HG03342 (cell line): ENCODE measurements at regions not wholly inside any gene's neighbourhood (a gene's known extent, or its start where the extent isn't known, plus 50 kb on each side); places are given as distances from the start of the nearest gene placed in this dataset.
"Not testable (repeated sequence)": the region's sequence is repeated elsewhere in the genome, so short reads cannot be mapped to it uniquely, and the experiment has no call there.

ENCODE experiments used
- ATAC-seq: cut with Tn5 transposase; IDR thresholded peaks from one replicate; pipeline ENCODE4 v1.9.1; 2021; ENCODE audit warnings: mild to moderate bottlenecking, moderate library complexity; ENCODE audit not compliant: unreplicated experiment

DNA sequence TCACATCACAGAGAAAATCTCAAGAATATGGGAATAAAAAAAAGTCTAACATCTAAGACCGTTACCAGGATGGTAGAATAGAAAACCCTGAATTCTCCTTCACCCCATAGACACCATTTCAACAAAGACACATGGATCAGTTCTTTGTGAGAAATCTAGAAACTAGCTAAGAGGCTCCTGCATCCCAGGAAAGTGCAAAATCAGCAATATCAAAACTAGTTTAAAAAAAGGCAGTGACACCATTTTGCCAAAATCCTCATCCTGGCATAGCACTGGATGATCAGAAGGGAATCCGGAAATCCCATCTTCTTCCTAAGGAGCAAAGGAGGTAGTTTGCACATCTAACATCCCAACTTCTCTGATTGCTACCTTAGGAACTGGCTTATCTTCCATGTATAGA, 88.9 kb upstream of the MAGEE2 start:
- ATAC-seq = no peak

DNA sequence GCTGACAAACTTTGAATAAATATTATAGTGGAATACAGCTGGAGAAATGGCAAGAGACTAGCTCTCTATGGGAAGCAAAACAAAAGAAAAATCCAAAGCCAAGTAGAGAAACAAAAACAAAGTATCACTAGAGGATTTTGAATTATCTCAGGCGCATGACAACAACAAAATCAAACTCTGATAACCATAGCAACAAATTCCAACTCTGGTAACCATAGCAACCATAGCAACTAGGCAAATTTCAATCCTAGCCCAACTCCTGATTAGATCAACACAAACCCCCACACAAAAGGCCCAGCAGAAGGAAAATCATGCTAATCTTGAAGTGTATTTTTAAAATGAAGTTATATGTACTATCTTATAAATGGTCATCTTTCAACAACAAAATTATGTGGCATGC, 98.4 kb upstream of the MAGEE2 start:
- ATAC-seq = no peak

DNA sequence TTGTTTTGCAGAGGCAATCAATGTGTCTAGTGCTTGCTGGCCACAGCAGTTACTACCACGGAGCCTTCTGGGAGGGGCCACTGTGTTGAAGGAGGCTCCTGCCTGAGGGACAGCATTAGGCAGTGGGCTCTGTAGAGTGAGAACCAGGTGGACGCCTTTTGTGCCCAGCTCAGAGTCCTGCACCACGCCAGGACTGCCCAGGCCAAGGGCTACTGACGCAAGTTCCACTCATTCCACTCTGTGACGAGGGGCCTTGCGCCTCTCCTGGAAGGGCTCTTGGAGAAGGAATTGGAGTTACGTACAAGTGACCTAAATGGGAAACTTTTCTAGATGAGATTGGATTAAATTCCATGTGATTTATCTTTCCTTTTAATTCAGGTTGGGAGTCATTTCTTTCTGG, 102.8 kb upstream of the MAGEE2 start:
- no peak for ATAC-seq

DNA sequence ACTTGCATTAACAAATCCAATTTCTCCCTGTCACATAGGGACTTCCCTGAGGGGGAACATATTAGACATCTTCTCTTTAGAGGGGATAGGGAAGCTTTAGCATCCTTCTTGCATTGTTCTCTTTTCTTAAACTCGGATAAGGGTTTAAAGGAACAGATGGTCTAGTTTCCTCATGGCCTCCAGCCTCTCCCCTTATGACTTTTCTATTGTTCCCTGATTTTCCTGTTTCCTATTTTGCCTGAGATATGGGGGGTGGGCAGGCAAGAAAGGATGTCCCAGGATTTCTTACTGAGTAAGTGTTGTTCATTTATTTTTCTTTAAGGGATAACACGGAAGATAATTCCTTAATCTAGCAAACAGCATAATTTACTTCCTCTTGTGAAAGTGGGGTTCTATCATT, 107.7 kb upstream of the MAGEE2 start:
- ATAC-seq = no peak

DNA sequence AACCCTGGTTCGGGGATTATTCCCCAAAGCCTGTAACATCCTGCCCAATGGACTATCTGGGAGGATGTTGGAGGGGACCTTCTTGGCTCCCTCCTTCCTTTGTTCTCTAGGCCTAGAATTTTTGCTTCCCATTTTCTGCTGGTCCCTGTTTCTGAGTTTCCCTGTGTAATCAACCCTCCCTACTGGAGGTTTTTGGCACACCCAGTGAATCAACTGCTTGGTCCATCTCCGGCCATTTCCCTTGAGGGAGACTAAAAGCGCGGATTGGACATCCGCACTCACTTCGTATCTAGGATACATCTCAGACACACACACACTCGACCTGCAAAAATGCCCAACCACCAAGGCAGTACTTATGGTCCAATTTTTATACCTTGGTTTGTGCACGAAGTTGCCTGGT, 108.2 kb upstream of the MAGEE2 start:
- no peak for ATAC-seq

DNA sequence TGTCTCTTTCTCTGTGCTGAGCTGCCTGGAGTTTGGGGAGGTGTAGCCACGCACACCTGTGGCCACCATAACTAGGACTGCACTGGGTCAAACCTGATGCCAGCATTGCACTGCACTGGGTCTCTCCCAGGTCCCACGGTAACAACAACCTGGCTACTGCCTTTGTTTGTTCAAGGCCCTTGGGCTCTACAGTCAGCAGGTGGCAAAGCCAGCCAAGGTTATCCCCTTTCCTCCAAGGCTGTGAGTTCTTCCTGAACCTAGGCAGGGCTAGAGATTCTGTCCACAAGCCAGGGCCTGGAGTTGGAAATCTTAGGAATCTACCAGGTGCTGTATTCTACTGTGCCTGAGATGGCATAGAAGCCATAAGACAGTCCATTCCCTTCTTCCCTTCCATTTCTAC, 126.7 kb upstream of the MAGEE2 start:
- ATAC-seq = no peak

- no peak for ATAC-seq
These were observed 172.1 kb upstream of the MAGEE2 start for GRCh38 chrX:75957107-75957610.

- ATAC-seq = not testable (repeated sequence)
These were observed 176.3 kb upstream of the MAGEE2 start for GRCh38 chrX:75961321-75961720.

DNA sequence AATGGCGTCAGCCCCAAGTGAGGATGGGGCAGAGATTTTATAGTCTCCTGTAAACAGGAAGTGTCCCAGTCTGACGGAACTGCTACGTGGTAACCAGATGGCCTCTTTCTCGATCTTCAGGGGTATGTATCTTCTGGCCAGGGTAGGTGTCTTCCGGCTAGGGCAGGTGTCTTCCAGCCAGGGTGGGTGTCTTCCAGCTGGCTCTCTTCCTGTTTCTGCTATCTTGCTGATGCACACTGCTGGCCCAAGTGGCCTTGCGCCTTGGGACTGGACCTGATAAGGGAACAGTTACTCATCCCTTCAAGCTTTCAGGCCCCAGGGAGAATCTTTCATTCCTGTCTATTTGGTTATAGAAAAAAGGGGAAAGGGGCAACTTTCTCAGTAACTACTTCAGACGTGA, 178.7 kb upstream of the MAGEE2 start:
- no peak for ATAC-seq

DNA sequence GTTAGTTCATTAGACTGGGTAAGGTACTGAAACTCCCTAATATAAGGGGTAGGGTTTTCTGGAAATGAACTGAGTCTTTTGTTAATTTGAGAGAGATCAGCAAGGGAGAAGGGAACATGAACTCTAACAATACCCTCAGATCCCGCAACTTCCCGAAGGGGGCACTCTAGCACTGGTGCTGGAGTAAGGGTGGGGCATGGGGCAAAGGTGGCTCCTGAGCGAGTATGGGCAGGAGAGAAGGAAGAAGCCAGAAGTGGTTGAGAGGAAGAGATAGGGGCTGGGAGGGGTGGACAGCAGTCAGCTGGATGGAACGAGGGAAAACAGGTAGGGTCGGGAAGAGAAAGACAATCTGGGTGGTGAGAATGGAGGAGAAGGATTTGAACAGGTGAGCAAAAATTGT, 183.2 kb upstream of the MAGEE2 start:
- no peak for ATAC-seq

DNA sequence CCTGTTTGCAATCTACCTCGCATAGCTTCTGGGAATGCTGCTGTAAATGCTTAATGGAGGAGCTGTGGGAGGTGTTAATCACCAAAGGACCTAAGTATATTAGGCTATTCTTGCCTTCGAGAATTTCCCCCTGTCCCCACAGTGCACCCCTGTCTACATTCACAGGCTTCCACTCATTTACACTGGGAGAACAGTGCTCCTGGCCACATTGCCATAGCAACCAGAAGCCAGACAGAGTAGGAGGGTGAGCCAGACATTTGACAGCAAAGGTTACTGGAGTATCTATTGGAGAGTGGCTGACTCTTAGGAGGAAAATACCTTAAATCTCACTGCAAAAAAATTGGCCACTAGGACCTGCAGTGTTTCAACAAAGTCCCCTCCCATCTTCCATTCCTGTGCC, 185.9 kb upstream of the PBDC1 start:
- ATAC-seq = no peak

- ATAC-seq = peak; percentile 82
These were observed 182.9 kb upstream of the PBDC1 start for GRCh38 chrX:75989806-75990590.

DNA sequence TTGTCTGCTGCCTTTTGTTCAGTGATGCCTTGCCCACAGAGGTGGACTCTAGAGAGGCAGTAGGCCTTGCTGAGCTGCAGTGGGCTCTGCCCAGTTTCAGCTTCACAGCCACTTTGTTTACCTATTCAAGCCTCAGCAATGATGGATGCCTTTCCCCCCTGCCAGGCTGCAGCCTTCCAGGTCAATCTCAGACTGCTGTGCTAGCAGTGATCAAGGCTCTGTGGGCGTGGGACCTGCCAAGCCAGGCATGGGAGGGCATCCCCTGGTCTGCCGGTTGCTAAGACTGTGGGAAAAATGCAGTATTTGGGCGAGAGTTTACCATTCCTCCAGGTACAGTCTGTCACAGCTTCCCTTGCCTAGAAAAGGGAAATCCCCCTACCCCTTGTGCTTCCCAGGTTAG, 175.2 kb upstream of the PBDC1 start:
- no peak for ATAC-seq

- ATAC-seq = no peak
These were observed 158.5 kb upstream of the PBDC1 start for GRCh38 chrX:76014321-76014720.

GRCh38 chrX:76026292-76026691, 146.6 kb upstream of the PBDC1 start:
- ATAC-seq = no peak

GRCh38 chrX:76026751-76027150, 146.1 kb upstream of the PBDC1 start:
- no peak for ATAC-seq

DNA sequence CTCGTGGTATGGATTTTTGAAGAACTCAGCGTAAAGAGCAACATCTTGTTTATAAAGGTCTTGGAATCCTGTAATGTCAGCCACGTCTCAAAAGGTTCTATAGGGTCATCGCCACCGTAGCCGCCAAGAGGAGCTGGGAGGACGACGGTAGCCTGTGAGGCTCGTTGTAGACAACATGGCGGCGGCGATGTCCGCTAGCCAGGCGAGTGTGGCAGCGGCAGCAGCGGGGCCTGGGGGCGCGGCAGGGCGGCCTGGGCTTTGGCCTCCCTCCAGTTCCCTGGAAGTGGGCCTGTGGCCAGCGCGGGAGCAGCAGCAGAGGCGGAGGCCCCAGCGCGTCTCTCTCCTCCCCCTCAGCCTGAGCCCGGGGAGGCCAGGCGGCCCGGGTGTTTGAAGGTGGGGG, 143.5 kb upstream of the PBDC1 start:
- no peak for ATAC-seq

DNA sequence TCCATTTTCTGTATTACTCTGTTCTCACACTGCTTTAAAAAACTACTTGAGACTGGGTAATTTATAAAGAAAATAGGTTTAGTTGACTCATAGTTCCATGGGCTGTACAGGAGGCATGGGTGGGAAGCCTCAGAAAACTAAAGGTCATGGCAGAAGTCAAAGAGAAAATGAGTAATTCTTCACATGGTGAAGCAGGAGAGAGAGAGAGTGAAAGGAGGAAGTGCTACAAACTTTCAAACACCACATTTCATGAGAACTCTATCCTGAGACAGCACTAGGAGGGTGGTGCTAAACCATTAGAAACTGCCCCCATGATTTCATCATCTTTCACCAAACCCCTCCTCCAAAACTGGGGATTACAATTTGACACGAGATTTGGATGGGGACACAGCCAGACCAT, 108.0 kb upstream of the PBDC1 start:
- ATAC-seq = peak; percentile 51

DNA sequence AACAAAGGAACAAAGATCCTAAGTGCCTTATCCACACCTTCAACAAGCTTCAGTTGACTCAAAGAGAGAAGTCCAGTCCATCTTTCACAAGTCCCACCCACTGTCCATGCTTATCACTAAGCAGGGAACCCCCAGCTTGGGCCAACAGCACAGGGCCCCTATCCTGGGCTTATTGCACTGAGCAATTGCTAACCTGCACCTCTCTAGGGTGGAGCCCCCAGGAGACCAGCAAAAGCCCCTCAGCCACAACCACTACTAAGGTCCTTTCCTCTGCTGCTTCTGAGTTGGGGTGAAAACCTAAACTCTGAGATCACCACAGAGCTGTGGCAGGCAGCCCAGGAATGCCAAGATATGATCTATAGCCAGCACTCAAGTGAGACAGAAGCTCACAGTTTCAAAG, 96.7 kb upstream of the PBDC1 start:
- ATAC-seq = no peak

DNA sequence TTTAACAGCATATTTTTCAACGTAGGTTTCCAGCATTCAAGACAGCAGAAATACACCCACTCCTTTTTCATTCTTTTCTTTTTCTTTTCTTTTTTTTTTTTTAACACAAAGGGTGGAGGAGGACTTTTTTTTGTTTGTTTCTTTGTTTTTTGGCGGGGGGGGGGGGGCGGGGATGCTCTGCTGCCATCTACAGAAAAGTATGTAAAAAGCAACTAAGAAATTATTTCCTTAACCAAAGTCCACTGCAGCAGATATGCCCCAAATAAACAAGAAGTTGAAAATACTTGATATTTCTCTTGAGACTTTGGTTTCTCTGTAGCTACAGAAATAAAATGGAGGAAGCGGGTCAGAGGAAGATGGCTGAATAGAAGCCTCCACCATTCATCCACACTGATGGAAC, 63.2 kb upstream of the PBDC1 start:
- no peak for ATAC-seq
